Keratinocyte (primary cell): ENCODE measurements at regions not wholly inside any gene's neighbourhood (a gene's known extent, or its start where the extent isn't known, plus 50 kb on each side); places are given as distances from the start of the nearest gene placed in this dataset.

Experiments used
- DNase-seq: peaks from one replicate; pipeline ENCODE4 v3.0.0-alpha.2; 2011; ENCODE audit warnings: low read depth, missing footprints, low spot score
- FAIRE-seq: peaks from 2 replicates; lab custom pipeline; 2011; peaks lifted over from hg19 to GRCh38; lab: Jason Lieb, UNC
- H2AFZ ChIP-seq: 2 replicates; pipeline ENCODE4 v1.6.0; 2012; ENCODE audit warnings: low read length, control low read depth, inconsistent platforms; ENCODE audit not compliant: control insufficient read depth
- H3K27ac ChIP-seq: 2 replicates; pipeline ENCODE4 v1.5.1; 2011; ENCODE audit warnings: low read length; ENCODE audit not compliant: control insufficient read depth, insufficient read depth
- H3K27me3 ChIP-seq: 3 replicates; pipeline ENCODE4 v1.6.0; 2011; ENCODE audit warnings: low read length; ENCODE audit not compliant: control insufficient read depth, insufficient read depth; ENCODE audit errors: extremely low read depth
- H3K36me3 ChIP-seq, 2 experiments: 2 replicates in 1 of 2; 3 replicates in 1 of 2; pipeline ENCODE4 v1.5.1; 2011; ENCODE audit warnings: low read length in 2 of 2, mild to moderate bottlenecking in 1 of 2; ENCODE audit not compliant: control insufficient read depth in 2 of 2, insufficient read depth in 2 of 2; ENCODE audit errors: extremely low read depth in 1 of 2
- H3K4me1 ChIP-seq: 3 replicates; pipeline ENCODE4 v1.5.1; 2011; ENCODE audit warnings: low read length; ENCODE audit not compliant: control insufficient read depth, insufficient read depth; ENCODE audit errors: extremely low read depth
- H3K4me2 ChIP-seq: 3 replicates; pipeline ENCODE4 v1.6.0; 2011; ENCODE audit warnings: low read depth, low read length; ENCODE audit not compliant: control insufficient read depth, insufficient read depth; ENCODE audit errors: extremely low read depth
- H3K4me3 ChIP-seq, 3 experiments: fragments of 200-600 bp in 1 of 3; sonication (generic) in 1 of 3; 2 replicates in 2 of 3; 3 replicates in 1 of 3; pipeline ENCODE4 v1.5.1; 2011 to 2016; ENCODE audit warnings: low read length in 3 of 3, mild to moderate bottlenecking in 3 of 3, control low read depth in 2 of 3, inconsistent platforms in 1 of 3, low read depth in 1 of 3, mixed read lengths in 1 of 3, mixed run types in 1 of 3, moderate library complexity in 1 of 3; ENCODE audit not compliant: control insufficient read depth in 2 of 3, insufficient read depth in 2 of 3; ENCODE audit errors: extremely low read depth in 1 of 3
- H3K79me2 ChIP-seq: 2 replicates; pipeline ENCODE4 v1.6.0; 2012; ENCODE audit warnings: low read length; ENCODE audit not compliant: control insufficient read depth, insufficient read depth
- H3K9ac ChIP-seq: 3 replicates; pipeline ENCODE4 v1.6.0; 2011; ENCODE audit warnings: low read length; ENCODE audit not compliant: control insufficient read depth, insufficient read depth; ENCODE audit errors: extremely low read depth
- H3K9me1 ChIP-seq: 3 replicates; pipeline ENCODE4 v1.6.0; 2011; ENCODE audit warnings: low read length; ENCODE audit not compliant: control insufficient read depth, insufficient read depth; ENCODE audit errors: extremely low read depth
- H3K9me3 ChIP-seq: 2 replicates; pipeline ENCODE4 v1.5.1; 2012; ENCODE audit warnings: low read depth, low read length; ENCODE audit not compliant: control insufficient read depth
- H4K20me1 ChIP-seq: 3 replicates; pipeline ENCODE4 v1.6.0; 2011; ENCODE audit warnings: low read length; ENCODE audit not compliant: control insufficient read depth, insufficient read depth; ENCODE audit errors: extremely low read depth
- EZH2 ChIP-seq: IDR thresholded peaks from one replicate; pipeline ENCODE4 v1.6.1; 2012; ENCODE audit warnings: inconsistent platforms, mild to moderate bottlenecking, low read length, moderate library complexity
- dilution Hi-C: fragments of 300-500 bp; cut with MboI; formaldehyde crosslinking; loops from one replicate; pipeline ENCODE4 v1.7.0; 2020; ENCODE audit warnings: low sequenced_read_pairs; ENCODE audit not compliant: extremely low pct_ligation_motif_present
- TF ChIP-seq, protein P1 (sequence below), 3 experiments: IDR thresholded peaks in 1 of 3; conservative IDR thresholded peaks in 1 of 3; optimal IDR thresholded peaks in 1 of 3; 2 replicates in 2 of 3; 3 replicates in 1 of 3; pipeline versions ENCODE3 to v1.5.1; 2011; ENCODE audit warnings: low read length in 3 of 3, mild to moderate bottlenecking in 3 of 3, moderate library complexity in 2 of 3, control low read depth in 1 of 3, inconsistent platforms in 1 of 3; ENCODE audit not compliant: insufficient read depth in 2 of 3; ENCODE audit errors: extremely low read depth in 1 of 3

DNA sequence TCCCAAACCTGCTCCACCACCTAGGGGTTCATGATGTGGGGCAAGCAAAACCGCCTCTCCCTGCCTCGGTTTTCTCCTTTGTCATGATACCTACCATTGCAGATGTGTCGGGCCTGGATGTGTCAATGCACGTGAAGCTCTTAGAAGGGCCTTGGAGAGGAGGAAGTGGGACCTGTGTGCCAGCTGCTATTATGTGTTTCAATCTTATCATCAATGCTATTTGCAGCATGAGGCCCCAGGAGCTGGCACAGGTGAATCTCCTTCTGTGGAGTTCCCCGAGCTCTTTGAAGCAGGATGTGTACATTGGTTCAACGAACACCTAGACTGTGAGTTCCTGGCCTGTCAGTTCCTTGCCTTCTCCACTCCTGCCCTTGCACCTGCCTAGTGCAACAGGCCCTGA, 331.6 kb downstream of the CTTN start:
- Histone ChIP-seq H3K9me3 (no peaks in the 10 kb centered on the region), H3K4me1 (no peaks in the 10 kb centered on the region), H3K79me2 (no peaks in the 10 kb centered on the region), H3K27ac (no peak overlapping the region), H3K9ac (no peak overlapping the region), H2AFZ (no peak overlapping the region), H3K27me3 (no peaks in the 10 kb centered on the region), H3K4me2 (no peak overlapping the region), H3K9me1 (no peaks in the 10 kb centered on the region), H3K4me3 (no peak overlapping the region), H3K36me3 (no peaks in the 10 kb centered on the region), H4K20me1 (no peaks in the 10 kb centered on the region)
- DNase-seq (no peak), FAIRE-seq (no peak)
- dilution Hi-C loops: no loop called here
- no peak for TF ChIP-seq EZH2
- TF ChIP-seq, protein P1, sequence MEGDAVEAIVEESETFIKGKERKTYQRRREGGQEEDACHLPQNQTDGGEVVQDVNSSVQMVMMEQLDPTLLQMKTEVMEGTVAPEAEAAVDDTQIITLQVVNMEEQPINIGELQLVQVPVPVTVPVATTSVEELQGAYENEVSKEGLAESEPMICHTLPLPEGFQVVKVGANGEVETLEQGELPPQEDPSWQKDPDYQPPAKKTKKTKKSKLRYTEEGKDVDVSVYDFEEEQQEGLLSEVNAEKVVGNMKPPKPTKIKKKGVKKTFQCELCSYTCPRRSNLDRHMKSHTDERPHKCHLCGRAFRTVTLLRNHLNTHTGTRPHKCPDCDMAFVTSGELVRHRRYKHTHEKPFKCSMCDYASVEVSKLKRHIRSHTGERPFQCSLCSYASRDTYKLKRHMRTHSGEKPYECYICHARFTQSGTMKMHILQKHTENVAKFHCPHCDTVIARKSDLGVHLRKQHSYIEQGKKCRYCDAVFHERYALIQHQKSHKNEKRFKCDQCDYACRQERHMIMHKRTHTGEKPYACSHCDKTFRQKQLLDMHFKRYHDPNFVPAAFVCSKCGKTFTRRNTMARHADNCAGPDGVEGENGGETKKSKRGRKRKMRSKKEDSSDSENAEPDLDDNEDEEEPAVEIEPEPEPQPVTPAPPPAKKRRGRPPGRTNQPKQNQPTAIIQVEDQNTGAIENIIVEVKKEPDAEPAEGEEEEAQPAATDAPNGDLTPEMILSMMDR (optimal IDR thresholded peaks at IDR 0.05 in 1 of 3, IDR thresholded peaks at IDR 0.05 in 1 of 3, conservative IDR thresholded peaks at IDR 0.05 in 1 of 3; ENCODE audit: extremely low read depth in 1 of 3, insufficient read depth in 2 of 3, low read length in 3 of 3): no peak

DNA sequence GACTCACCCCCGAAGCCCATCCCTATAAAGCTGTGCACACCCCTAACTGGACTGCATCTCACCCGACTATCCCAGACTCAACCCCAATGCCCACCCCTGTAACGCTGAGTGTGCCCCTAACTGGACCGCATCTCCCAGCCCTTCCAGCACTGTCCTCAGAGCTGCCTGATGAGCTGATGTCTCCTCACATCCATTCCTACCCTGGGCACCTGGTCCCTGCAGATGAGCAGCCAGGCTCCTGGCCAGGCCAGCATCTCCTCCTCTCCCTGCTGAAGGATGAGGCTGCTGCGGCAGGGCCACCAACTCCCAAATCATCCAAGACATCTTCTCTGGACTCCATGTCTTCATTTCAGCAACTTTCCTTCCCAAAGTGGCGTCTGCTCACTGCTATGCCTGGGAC, 332.1 kb downstream of the CTTN start:
- no peak overlapping the region for H3K4me3 ChIP-seq
- no peaks in the 10 kb centered on the region for H3K4me1 ChIP-seq
- no peak overlapping the region for H3K9ac ChIP-seq
- no peaks in the 10 kb centered on the region for H3K9me1 ChIP-seq
- no peak overlapping the region for H3K4me2 ChIP-seq
- no peaks in the 10 kb centered on the region for H3K79me2 ChIP-seq
- H4K20me1 ChIP-seq: no peaks in the 10 kb centered on the region
- no peaks in the 10 kb centered on the region for H3K36me3 ChIP-seq
- no peak overlapping the region for H3K27ac ChIP-seq
- no peaks in the 10 kb centered on the region for H3K9me3 ChIP-seq
- H2AFZ ChIP-seq: no peak overlapping the region
- H3K27me3 ChIP-seq: no peaks in the 10 kb centered on the region
- dilution Hi-C loops: no loop called here
- DNase-seq (no peak), FAIRE-seq (no peak)
- no peak for TF ChIP-seq EZH2
- TF ChIP-seq, protein P1 (optimal IDR thresholded peaks at IDR 0.05 in 1 of 3, IDR thresholded peaks at IDR 0.05 in 1 of 3, conservative IDR thresholded peaks at IDR 0.05 in 1 of 3; ENCODE audit: extremely low read depth in 1 of 3, insufficient read depth in 2 of 3, low read length in 3 of 3): no peak
